Hepatocyte (in vitro differentiated cells): ENCODE measurements at regions not wholly inside any gene's neighbourhood (a gene's known extent, or its start where the extent isn't known, plus 50 kb on each side); places are given as distances from the start of the nearest gene placed in this dataset.

ENCODE experiments used
- DNase-seq: peaks from one replicate; pipeline ENCODE4 v3.0.0-alpha.2; 2016; ENCODE audit warnings: low spot score
- H2AFZ ChIP-seq: fragments of 200-600 bp; sonication (generic); 2 replicates; pipeline ENCODE4 v1.6.0; 2016; ENCODE audit warnings: antibody characterized with exemption, mild to moderate bottlenecking
- H3K27ac ChIP-seq: fragments of 200-600 bp; sonication (generic); 2 replicates; pipeline ENCODE4 v1.5.1; 2016; ENCODE audit warnings: mild to moderate bottlenecking
- H3K27me3 ChIP-seq: fragments of 200-600 bp; sonication (generic); 2 replicates; pipeline ENCODE4 v1.6.1; 2016
- H3K36me3 ChIP-seq: fragments of 200-600 bp; sonication (generic); replicated peaks from 2 replicates; pipeline ENCODE4 v1.5.1; 2016; ENCODE audit warnings: low read depth; ENCODE audit not compliant: insufficient read depth
- H3K4me1 ChIP-seq: fragments of 200-600 bp; sonication (generic); 2 replicates; pipeline ENCODE4 v1.5.1; 2016; ENCODE audit warnings: mild to moderate bottlenecking, moderate library complexity; ENCODE audit not compliant: insufficient read depth
- H3K4me2 ChIP-seq: fragments of 200-600 bp; sonication (generic); 2 replicates; pipeline ENCODE4 v1.6.0; 2016
- H3K4me3 ChIP-seq: fragments of 200-600 bp; sonication (generic); 2 replicates; pipeline ENCODE4 v1.5.1; 2016; ENCODE audit warnings: mild to moderate bottlenecking
- H3K79me2 ChIP-seq: fragments of 200-600 bp; sonication (generic); 2 replicates; pipeline ENCODE4 v1.6.0; 2017; ENCODE audit warnings: mild to moderate bottlenecking
- H3K9me2 ChIP-seq: fragments of 200-600 bp; sonication (generic); replicated peaks from 2 replicates; pipeline ENCODE4 v1.6.0; 2017; ENCODE audit warnings: mild to moderate bottlenecking; ENCODE audit not compliant: insufficient read depth
- H3K9me3 ChIP-seq: fragments of 200-600 bp; sonication (generic); 2 replicates; pipeline ENCODE4 v1.5.1; 2016; ENCODE audit warnings: low read depth, mild to moderate bottlenecking
- H4K20me1 ChIP-seq: fragments of 200-600 bp; sonication (generic); 2 replicates; pipeline ENCODE4 v1.6.0; 2016; ENCODE audit warnings: mild to moderate bottlenecking; ENCODE audit not compliant: insufficient read depth, poor library complexity, severe bottlenecking
- CTCF ChIP-seq: fragments of 200-600 bp; sonication (generic); IDR thresholded peaks from 2 replicates; pipeline ENCODE4 v1.5.1; 2016; ENCODE audit warnings: antibody characterized with exemption, mild to moderate bottlenecking; ENCODE audit not compliant: poor library complexity
- EZH2 ChIP-seq: fragments of 200-600 bp; sonication (generic); IDR thresholded peaks from 2 replicates; pipeline ENCODE4 v1.6.1; 2016; ENCODE audit warnings: antibody characterized with exemption, mild to moderate bottlenecking, borderline replicate concordance
- EZH2phosphoT487 ChIP-seq: fragments of 200-600 bp; sonication (generic); IDR thresholded peaks from one replicate; pipeline ENCODE4 v1.6.1; 2018; ENCODE audit warnings: antibody characterized with exemption, mild to moderate bottlenecking, low read depth, moderate library complexity; ENCODE audit not compliant: unreplicated experiment, severe bottlenecking
- WGBS: methylation state at CpG from one replicate; pipeline ENCODE4 v1.1.6; 2016; ENCODE audit warnings: low lambda C conversion rate; ENCODE audit errors: missing lambda C conversion rate; 5-methylcytosine and 5-hydroxymethylcytosine counted together

GRCh38 chr9:28423255-28423654, 850.0 kb upstream of the C9orf72 start:
- Histone ChIP-seq H3K27me3 (no peaks in the 10 kb centered on the region), H3K4me1 (no peaks in the 10 kb centered on the region), H3K9me2 (no peaks in the 10 kb centered on the region), H3K4me3 (no peak overlapping the region), H3K79me2 (no peaks in the 10 kb centered on the region), H2AFZ (no peak overlapping the region), H3K27ac (no peak overlapping the region), H3K9me3 (no peaks in the 10 kb centered on the region), H3K36me3 (no peaks in the 10 kb centered on the region), H4K20me1 (no peaks in the 10 kb centered on the region), H3K4me2 (no peak overlapping the region)
- 72% methylated on average over 1 of the region's 1 CpG for WGBS
- TF ChIP-seq CTCF, result no peak
- no peak for DNase-seq

- Histone ChIP-seq H3K4me2 (no peak overlapping the region), H3K36me3 (no peaks in the 10 kb centered on the region), H3K27ac (no peak overlapping the region), H3K4me3 (no peak overlapping the region), H3K9me2 (no peaks in the 10 kb centered on the region), H3K79me2 (no peaks in the 10 kb centered on the region), H2AFZ (no peak overlapping the region), H4K20me1 (no peaks in the 10 kb centered on the region), H3K9me3 (no peaks in the 10 kb centered on the region), H3K27me3 (no peaks in the 10 kb centered on the region), H3K4me1 (no peaks in the 10 kb centered on the region)
- no peak for TF ChIP-seq EZH2phosphoT487
- TF ChIP-seq EZH2, result no peak
- TF ChIP-seq CTCF, result no peak
- WGBS, result 64% methylated on average over 1 of the region's 1 CpG
- no peak for DNase-seq
Observed at GRCh38 chr9:28435456-28435855, 862.2 kb upstream of the C9orf72 start.

GRCh38 chr9:28439688-28440087, 866.4 kb upstream of the C9orf72 start:
- H3K4me2 ChIP-seq, result no peak overlapping the region
- no peaks in the 10 kb centered on the region for H3K9me3 ChIP-seq
- TF ChIP-seq EZH2, result no peak
- no peak for TF ChIP-seq EZH2phosphoT487
- no peak for TF ChIP-seq CTCF
- no peaks in the 10 kb centered on the region for H3K79me2 ChIP-seq
- no peaks in the 10 kb centered on the region for H3K9me2 ChIP-seq
- H4K20me1 ChIP-seq, result no peaks in the 10 kb centered on the region
- no peaks in the 10 kb centered on the region for H3K27me3 ChIP-seq
- H3K4me1 ChIP-seq, result no peaks in the 10 kb centered on the region
- 99% methylated on average over 3 of the region's 3 CpGs for WGBS
- H3K27ac ChIP-seq, result no peak overlapping the region
- no peak overlapping the region for H2AFZ ChIP-seq
- no peaks in the 10 kb centered on the region for H3K36me3 ChIP-seq
- no peak overlapping the region for H3K4me3 ChIP-seq
- no peak for DNase-seq

- Histone ChIP-seq H4K20me1 (no peaks in the 10 kb centered on the region), H3K27ac (no peak overlapping the region), H3K36me3 (no peaks in the 10 kb centered on the region), H3K79me2 (no peaks in the 10 kb centered on the region), H3K9me3 (no peaks in the 10 kb centered on the region), H2AFZ (no peak overlapping the region), H3K4me3 (no peak overlapping the region), H3K9me2 (no peaks in the 10 kb centered on the region), H3K27me3 (no peaks in the 10 kb centered on the region), H3K4me2 (no peak overlapping the region), H3K4me1 (no peaks in the 10 kb centered on the region)
- no peak for TF ChIP-seq EZH2phosphoT487
- TF ChIP-seq EZH2, result no peak
- no peak for TF ChIP-seq CTCF
- WGBS, result 91% methylated on average over 4 of the region's 4 CpGs
- DNase-seq, result no peak
Observed at GRCh38 chr9:28443461-28443860, 870.2 kb upstream of the C9orf72 start.
